GM12892 (cell line): ENCODE measurements at regions not wholly inside any gene's neighbourhood (a gene's known extent, or its start where the extent isn't known, plus 50 kb on each side); places are given as distances from the start of the nearest gene placed in this dataset.

ENCODE experiments used
- DNase-seq: peaks from one replicate; pipeline ENCODE4 v3.0.0; 2011; ENCODE audit not compliant: insufficient read length
- FAIRE-seq: peaks from 2 replicates; lab custom pipeline; 2011; peaks lifted over from hg19 to GRCh38; lab: Jason Lieb, UNC
- POLR2A ChIP-seq: IDR thresholded peaks from 2 replicates; pipeline ENCODE4 v1.6.1; 2011; ENCODE audit warnings: low read depth, low read length, control low read depth
- POLR2AphosphoS5 ChIP-seq: IDR thresholded peaks from 2 replicates; pipeline ENCODE4 v1.6.1; 2011; ENCODE audit warnings: low read depth, low read length, control low read depth
- TAF1 ChIP-seq: IDR thresholded peaks from 2 replicates; pipeline ENCODE4 v1.6.1; 2011; ENCODE audit warnings: low read depth, mild to moderate bottlenecking, control low read depth, low read length, borderline replicate concordance

DNA sequence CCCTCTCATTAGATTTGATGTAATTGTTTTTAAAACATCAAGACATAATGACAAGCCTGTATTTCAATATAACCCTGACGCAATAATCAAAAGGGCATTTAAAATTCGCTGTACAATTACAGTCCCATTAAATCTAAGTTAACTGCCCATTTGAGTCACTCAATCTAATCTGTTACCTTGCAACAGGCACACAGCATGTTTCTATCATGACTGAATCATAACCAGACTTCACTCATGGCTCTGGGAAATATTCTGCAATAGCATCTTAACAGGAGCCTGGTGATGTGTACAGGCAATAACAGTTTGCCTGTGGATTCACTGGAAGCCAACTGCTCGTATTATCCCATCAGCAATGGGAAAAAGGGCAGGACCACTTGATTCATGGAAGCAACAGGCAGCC, 142.3 kb upstream of the NCKAP5 start:
- TF ChIP-seq POLR2AphosphoS5 (no peak), TAF1 (no peak), POLR2A (no peak)
- no peak for DNase-seq
- no peak for FAIRE-seq

DNA sequence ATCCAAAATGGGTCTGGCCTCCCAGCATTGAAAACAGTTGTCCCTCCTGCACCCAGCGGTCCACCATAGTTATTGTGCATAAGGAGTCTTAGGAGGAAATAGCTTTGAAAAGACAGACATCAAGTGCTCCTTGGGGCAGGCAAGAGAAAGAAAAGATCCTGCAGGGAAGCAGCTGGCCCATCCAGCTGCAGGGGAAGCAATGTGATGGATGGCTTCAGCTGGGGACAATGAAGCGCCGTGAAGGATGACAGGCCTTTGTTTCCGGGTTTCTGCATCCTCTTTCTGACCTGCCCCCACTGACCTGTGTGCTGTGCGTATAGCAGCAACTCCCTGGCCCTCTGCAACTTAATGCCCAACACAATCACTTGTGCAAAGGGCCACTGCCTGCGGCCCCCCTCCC, 142.9 kb upstream of the NCKAP5 start:
- DNase-seq (no peak), FAIRE-seq (no peak)
- TF ChIP-seq TAF1 (no peak), POLR2A (no peak), POLR2AphosphoS5 (no peak)

DNA sequence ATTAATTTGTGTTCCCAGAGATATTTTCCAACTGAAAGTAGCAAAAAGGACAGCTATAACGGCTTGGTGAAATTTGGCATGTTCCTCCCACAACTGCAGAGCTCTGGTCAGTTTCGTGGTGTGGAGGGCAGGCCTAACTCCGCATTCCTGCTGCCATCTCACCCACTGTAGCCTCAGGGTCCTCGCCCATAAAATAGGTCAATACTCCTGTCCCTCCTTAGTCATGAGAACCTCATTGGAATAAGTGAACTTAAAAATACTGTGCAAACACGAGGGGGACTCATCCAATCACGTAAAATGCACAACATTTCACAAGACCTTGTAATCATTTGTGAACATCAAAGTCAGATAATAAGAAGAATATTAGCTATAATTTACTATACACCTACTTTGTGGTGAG, 143.5 kb upstream of the NCKAP5 start:
- DNase-seq = no peak
- no peak for FAIRE-seq
- no peak for TF ChIP-seq POLR2AphosphoS5
- TF ChIP-seq TAF1 = no peak

DNA sequence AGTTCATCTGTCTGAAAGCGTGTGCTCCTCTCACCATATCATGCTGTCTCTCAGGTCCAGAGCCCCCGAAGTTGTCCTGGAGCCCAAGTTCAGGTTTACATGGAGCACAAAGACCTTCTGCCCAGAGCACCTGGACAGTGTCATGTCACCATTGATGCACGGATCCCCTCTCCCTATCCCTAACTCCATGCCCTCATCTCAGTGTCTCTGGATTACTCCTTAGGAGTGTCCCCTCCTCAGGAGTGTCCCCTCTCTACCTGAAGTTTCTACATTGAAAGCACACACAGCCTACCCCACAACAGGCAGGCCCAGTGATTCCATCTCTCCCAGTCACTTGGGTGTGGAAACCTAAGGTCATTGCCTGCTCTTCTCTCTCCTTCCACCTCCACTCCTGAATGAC, 144.1 kb upstream of the NCKAP5 start:
- no peak for DNase-seq
- TF ChIP-seq POLR2AphosphoS5 (no peak), TAF1 (no peak), POLR2A (no peak)
- no peak for FAIRE-seq

DNA sequence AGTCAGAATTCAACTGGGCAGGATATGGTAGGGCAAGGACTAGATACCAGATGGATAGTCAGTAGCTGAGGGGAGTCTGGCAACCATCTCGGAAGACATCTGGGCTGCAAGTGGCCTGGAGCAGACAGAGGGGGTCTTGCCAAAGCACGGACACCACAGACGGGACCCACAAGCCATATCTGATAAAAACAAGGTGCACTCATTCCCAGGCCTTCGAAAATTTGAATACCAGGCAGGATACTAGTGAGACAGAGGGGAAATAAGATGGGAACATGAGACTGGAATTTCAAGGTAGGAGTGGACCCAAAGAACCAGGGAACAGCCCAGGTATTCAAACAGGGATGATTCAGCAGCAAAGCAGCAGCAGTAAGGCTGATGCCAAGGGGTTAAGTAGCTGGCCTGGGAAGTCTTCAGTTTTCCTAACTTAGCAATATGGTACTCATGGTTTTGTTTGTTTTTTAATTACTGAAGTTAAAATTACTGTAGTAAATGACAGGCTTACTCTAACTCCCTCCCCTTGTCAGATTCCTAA, 144.9 kb upstream of the NCKAP5 start:
- TF ChIP-seq POLR2AphosphoS5 = no peak
- no peak for TF ChIP-seq POLR2A
- TF ChIP-seq TAF1 = no peak
- no peak for FAIRE-seq
- DNase-seq = no peak

DNA sequence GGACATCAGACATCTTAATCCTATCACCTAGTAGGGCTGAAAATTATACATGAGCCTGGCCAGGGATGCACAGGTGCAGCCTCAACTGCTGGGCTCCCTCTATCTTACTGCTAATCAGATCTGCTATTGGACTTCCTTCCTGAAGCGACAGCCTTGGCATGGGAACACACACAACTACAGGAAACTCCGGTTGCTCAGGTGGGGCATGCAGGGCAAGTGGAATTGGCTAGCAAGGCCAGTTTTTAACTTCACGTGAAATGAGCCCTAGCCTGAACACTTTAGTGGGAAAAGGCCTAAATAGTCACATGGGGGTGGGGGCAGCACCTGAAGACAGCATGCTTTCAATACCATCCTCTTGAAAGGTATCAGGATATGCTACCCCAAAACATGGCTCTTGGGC, 147.9 kb upstream of the NCKAP5 start:
- TF ChIP-seq POLR2AphosphoS5 (no peak), POLR2A (no peak), TAF1 (no peak)
- no peak for FAIRE-seq
- DNase-seq = no peak

- DNase-seq (no peak), FAIRE-seq (no peak)
- TF ChIP-seq TAF1 (no peak), POLR2AphosphoS5 (no peak), POLR2A (no peak)
Measured at GRCh38 chr2:133717497-133717896, 149.2 kb upstream of the NCKAP5 start.

DNA sequence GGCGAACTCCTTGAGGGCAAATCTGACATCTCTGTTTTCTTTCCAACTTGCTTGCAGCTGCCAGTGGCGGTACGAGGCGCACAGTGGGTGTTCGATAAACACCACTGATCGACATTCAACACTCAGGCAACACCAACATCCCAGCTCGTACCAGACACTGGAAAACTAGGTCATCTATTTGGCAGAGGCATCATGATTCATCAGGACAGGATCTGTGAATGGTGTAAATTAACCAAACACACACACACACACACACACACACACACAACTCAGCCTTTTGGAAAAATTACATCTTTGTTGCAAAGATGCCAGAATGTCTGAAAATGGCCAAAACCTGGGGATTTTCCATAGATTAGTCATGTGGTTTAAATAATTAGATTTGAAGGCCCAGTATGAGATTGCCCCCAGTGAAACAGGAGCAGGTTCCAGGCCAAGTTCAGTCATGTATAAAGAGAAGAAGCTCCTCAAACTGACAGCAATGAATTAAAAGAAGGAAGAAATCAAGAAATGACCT, 150.5 kb upstream of the NCKAP5 start:
- no peak for TF ChIP-seq POLR2AphosphoS5
- no peak for TF ChIP-seq TAF1
- no peak for TF ChIP-seq POLR2A
- FAIRE-seq (no peak), DNase-seq (no peak)

DNA sequence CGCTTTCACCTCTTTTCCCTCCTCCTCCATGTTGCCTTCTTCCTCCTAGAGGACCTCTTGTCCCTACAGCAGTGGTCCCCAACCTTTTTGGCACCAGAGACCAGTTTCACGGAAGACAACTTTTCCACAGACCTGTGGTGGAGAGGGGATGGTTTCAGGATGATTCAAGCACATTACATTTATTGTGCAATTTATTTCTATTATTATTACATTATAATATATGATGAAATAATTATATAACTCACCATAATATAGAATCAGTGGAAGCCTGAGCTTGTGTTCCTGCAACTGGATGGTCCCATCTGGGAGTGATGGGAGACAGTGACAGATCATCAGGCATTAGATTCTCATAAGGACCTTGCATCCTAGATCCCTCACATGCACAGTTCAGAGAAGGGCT, 152.2 kb upstream of the NCKAP5 start:
- FAIRE-seq (no peak), DNase-seq (no peak)
- TF ChIP-seq POLR2AphosphoS5 (no peak), TAF1 (no peak), POLR2A (no peak)

GRCh38 chr2:133721118-133721517, 152.9 kb upstream of the NCKAP5 start:
- no peak for TF ChIP-seq TAF1
- no peak for TF ChIP-seq POLR2AphosphoS5
- no peak for TF ChIP-seq POLR2A
- FAIRE-seq (no peak), DNase-seq (no peak)

GRCh38 chr2:133723133-133723532, 154.9 kb upstream of the NCKAP5 start:
- FAIRE-seq = no peak
- no peak for TF ChIP-seq TAF1
- no peak for TF ChIP-seq POLR2AphosphoS5
- no peak for TF ChIP-seq POLR2A
- no peak for DNase-seq

DNA sequence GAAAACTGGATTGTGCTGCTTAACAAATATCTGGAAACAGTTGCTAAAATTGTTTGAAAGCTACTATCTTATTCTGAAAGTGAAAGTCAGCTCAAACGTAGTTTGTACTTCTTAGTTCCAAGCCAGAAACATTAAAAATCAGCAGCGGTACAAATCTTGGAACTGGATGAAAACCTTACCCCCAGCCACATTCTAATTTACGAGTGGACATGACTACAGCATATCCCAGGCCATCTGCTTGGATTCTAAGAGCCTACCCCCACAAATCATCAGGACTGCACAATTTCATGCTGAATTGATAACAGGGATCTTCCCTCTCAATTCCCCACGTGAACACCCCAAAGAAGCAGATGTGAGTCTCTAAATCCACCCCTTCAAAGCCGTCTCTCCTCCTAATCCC, 158.7 kb upstream of the NCKAP5 start:
- FAIRE-seq (no peak), DNase-seq (no peak)
- TF ChIP-seq POLR2AphosphoS5 (no peak), POLR2A (no peak), TAF1 (no peak)
